ENCODE measurements at regions not wholly inside any gene's neighbourhood (a gene's known extent, or its start where the extent isn't known, plus 50 kb on each side); places are given as distances from the start of the nearest gene placed in this dataset.
"Not testable (repeated sequence)": the region's sequence is repeated elsewhere in the genome, so short reads cannot be mapped to it uniquely, and the experiment has no call there.

GRCh38 chr1:16794609-16795008, 54.3 kb downstream of the RNU1-4 start:
- not testable (repeated sequence) for TF ChIP-seq CTCF, POLR2A (IDR thresholded peaks at IDR 0.05)
